ENCODE measurements at regions not wholly inside any gene's neighbourhood (a gene's known extent, or its start where the extent isn't known, plus 50 kb on each side); places are given as distances from the start of the nearest gene placed in this dataset.

DNA sequence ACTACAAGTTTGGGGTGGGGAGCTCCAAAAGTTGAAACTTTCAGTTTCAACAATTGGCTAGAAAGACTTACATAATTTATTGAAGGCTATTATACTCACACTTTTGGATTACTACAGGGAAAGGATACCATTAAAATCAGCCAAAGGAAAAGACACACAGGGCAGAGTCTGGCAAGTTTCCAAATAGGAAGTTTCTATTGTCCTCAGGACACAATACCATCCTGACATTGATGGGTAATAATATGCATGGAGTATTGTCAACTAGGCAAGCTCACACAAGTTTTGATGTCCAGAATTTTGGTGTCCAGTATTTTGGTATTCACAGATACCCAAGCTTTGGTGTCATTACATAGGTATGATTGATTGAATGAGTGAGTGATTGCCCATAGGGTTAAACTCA lies 872.6 kb upstream of the SORCS1 start:
- Histone ChIP-seq H3K4me2 (ENCODE audit: insufficient read depth, insufficient read length, low read length) (no peak overlapping the region), H4K5ac (ENCODE audit: insufficient read length, low read depth, low read length) (no peak overlapping the region), H2BK5ac (ENCODE audit: insufficient read length, low read length) (no peak overlapping the region), H2BK15ac (ENCODE audit: low read depth, low read length) (no peak overlapping the region), H3K18ac (ENCODE audit: insufficient read length, low read depth, low read length) (no peak overlapping the region), H4K8ac (replicated peaks; ENCODE audit: insufficient read length, low read depth, low read length) (no peak overlapping the region), H2AFZ (ENCODE audit: low read length) (no peak overlapping the region), H3K79me2 (ENCODE audit: insufficient read depth, low read length) (no peaks in the 10 kb centered on the region), H3K9ac (ENCODE audit: extremely low read depth, insufficient read length, low read length) (no peak overlapping the region), H3K23me2 (ENCODE audit: insufficient read length, low read depth, low read length, poor library complexity, severe bottlenecking) (no peaks in the 10 kb centered on the region), H3K27ac (ENCODE audit: insufficient read length, low read depth, low read length) (no peak overlapping the region), H3T11ph (ENCODE audit: low read length) (no peak overlapping the region), H3K14ac (ENCODE audit: insufficient read depth, low read length) (no peak overlapping the region), H2AK5ac (ENCODE audit: insufficient read length, low read length) (no peak overlapping the region), H3K56ac (ENCODE audit: insufficient read length, low read depth, low read length) (no peak overlapping the region), H2BK20ac (ENCODE audit: low read depth, low read length, poor library complexity, severe bottlenecking) (no peak overlapping the region), H3K4me1 (ENCODE audit: insufficient read depth, low read length) (no peaks in the 10 kb centered on the region), H2BK12ac (ENCODE audit: insufficient read length, low read depth, low read length) (no peak overlapping the region), H3K4ac (ENCODE audit: low read depth, low read length) (no peak overlapping the region), H3K9me3 (ENCODE audit: control insufficient read depth, low read depth, low read length) (no peaks in the 10 kb centered on the region), H2BK120ac (ENCODE audit: low read depth, low read length, poor library complexity, severe bottlenecking) (no peak overlapping the region), H3K23ac (ENCODE audit: insufficient read length, low read depth, low read length) (no peak overlapping the region), H3K79me1 (ENCODE audit: insufficient read depth, low read depth, low read length, poor library complexity, severe bottlenecking) (no peaks in the 10 kb centered on the region), H4K91ac (ENCODE audit: insufficient read length, low read depth, low read length) (no peak overlapping the region), H4K20me1 (ENCODE audit: control insufficient read depth, insufficient read depth, insufficient read length) (no peaks in the 10 kb centered on the region), H3K27me3 (ENCODE audit: insufficient read depth, low read length) (no peaks in the 10 kb centered on the region; the same call in 1 of the 2 replicates)
- Mint-ChIP-seq H3K27me3 (ENCODE audit: low read depth) (no peaks in the 10 kb centered on the region), H3K4me1 (peaks cover 5 to 8% of the 10 kb centered on the region in 2 experiments), H3K36me3 (ENCODE audit: insufficient read depth in 1 of 3, low read depth in 3 of 3) (peaks cover 0 to 9% (median 6%) of the 10 kb centered on the region in 3 experiments; a peak in 5 of 7 replicates), H3K9me3 (peaks cover 0 to 4% of the 10 kb centered on the region in 2 experiments; a peak in 1 of 5 replicates), H3K27ac (no peak overlapping the region; a peak in 1 of 7 replicates), H3K4me3 (no peak overlapping the region)
- DNase-seq, result no peak
- TF ChIP-seq, protein P1, sequence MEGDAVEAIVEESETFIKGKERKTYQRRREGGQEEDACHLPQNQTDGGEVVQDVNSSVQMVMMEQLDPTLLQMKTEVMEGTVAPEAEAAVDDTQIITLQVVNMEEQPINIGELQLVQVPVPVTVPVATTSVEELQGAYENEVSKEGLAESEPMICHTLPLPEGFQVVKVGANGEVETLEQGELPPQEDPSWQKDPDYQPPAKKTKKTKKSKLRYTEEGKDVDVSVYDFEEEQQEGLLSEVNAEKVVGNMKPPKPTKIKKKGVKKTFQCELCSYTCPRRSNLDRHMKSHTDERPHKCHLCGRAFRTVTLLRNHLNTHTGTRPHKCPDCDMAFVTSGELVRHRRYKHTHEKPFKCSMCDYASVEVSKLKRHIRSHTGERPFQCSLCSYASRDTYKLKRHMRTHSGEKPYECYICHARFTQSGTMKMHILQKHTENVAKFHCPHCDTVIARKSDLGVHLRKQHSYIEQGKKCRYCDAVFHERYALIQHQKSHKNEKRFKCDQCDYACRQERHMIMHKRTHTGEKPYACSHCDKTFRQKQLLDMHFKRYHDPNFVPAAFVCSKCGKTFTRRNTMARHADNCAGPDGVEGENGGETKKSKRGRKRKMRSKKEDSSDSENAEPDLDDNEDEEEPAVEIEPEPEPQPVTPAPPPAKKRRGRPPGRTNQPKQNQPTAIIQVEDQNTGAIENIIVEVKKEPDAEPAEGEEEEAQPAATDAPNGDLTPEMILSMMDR (conservative IDR thresholded peaks at IDR 0.05), result no peak

All from H9 (cell line).